AG08396 (cell line): ENCODE measurements at regions not wholly inside any gene's neighbourhood (a gene's known extent, or its start where the extent isn't known, plus 50 kb on each side); places are given as distances from the start of the nearest gene placed in this dataset.

ENCODE experiments used
- DNase-seq: peaks from one replicate; pipeline ENCODE4 v3.0.0; 2012; ENCODE audit warnings: low spot score, mixed read lengths

DNA sequence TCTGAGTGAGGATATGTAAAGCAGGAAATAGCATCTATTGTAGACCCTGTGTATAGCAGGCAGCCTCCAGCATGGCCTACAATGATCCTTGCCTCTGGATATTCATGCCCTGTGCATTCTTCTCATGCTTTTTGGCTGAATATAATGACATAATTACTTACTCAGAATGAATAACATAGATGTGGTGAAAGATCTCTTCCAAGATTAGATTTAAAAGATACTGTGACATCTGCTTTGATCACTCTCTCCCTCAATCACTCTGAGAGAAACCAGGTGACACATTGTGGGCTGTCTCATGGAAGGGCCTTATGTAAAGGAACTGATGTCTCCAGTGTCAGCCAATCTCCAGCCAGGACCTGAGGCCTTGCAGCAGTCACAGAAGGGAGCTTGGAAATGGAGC is 376.7 kb downstream of the DNAH5 start:
- DNase-seq = peak; percentile 59

- DNase-seq = peak; percentile 38
Observed at GRCh38 chr5:13566871-13567339, 377.6 kb downstream of the DNAH5 start.

DNA sequence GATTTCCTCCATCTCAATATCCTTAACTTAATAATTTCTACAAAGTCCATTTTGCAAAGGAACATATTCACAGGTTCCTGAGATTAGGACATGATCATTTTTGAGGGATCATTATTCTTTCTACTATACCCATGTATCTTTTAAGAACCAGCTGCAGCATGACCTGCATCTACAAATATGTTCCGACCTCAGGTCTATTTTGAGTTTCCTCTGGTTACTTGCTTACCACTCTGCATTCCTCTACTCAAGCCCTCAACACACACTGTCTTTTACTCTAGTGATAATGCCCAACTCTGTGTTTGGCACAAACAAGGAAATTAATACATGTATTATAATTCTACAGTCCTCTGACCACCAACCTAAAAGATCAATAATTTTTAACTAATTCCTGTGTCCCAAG is 386.1 kb downstream of the DNAH5 start:
- DNase-seq = no peak

- peak; percentile 64 for DNase-seq
Observed at GRCh38 chr5:13553896-13554295, 390.6 kb downstream of the DNAH5 start.

DNA sequence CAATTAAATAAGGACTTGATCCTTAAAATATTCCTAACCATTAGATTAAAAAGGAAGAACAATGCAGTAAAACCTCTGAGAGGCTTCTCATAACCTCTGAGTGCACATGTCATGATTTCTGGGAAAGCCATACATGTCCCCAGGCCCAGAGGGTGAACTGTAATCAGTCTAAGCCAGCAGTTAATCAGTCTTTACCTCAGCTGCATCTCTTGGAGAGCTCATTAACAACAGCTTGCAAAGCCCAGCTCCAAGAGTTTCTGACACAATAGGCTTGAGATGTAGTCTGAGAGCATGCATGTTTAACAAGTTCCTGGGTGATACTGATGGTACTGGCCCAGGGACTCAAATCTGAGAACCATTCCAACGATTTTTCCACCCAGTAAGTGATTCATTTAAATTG is 392.1 kb downstream of the DNAH5 start:
- DNase-seq = no peak

DNA sequence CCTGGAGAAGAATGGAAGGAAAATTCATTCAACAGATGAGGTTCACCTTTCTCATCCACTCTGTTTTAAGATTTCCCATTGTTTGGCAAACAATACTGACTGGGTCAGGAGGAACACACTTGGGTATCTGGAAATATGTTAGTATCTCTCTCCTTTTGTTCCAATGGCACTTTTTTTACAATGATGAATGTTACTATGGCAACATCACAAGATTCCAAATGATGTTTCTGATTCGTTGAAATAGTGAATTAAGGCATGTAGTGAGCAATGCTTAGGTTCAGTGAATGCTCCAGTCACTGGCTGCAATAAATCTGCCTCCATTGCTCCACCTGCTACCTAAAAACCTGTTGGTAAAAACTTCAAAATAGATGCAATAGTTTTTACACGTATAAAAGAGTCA is 392.8 kb downstream of the DNAH5 start:
- DNase-seq = no peak

- no peak for DNase-seq
Observed at GRCh38 chr5:13540168-13540750, 404.2 kb downstream of the DNAH5 start.

- peak; percentile 52 for DNase-seq
Observed at GRCh38 chr5:13536933-13537332, 407.6 kb downstream of the DNAH5 start.

GRCh38 chr5:13533833-13534232 is 410.7 kb downstream of the DNAH5 start:
- no peak for DNase-seq

DNA sequence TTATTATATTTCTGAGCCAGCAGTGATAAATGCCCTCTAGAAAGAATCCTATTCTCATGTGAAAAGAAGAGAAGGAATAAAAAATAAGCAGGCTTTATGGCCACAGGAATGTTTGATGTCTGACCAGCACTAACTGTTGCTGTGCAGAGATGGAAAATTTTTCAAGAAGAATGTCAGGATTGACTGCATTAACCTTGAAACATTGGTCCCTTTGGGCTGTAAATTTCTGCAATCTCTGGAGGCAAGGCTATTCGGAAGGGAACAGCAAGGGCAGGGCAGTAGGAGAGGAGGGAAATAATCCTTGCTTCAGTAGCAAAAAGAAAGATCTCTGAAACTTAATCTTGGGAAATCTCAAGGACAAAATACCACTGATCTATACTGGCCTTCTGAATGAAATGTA is 415.2 kb downstream of the DNAH5 start:
- peak; percentile 7 for DNase-seq

DNA sequence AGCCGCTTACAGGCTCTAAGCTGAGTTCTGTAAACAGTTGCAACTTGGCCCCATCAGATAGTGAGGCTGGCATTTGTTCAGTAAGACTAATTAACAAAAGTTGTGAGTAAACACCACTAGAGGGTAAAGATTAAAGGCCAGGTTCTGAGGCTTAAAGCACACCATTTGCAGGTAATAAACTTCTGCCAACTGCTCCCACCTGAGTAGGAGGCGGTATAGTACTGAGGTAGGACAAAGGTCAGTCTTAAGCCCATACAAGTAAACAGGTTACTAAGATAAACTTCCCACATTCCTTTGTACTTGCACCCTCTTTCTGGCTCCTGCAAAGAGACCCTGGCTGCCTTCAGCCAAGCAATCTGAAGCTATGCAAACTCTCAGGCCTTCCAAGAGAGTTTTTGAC is 419.6 kb downstream of the DNAH5 start:
- DNase-seq = no peak

DNA sequence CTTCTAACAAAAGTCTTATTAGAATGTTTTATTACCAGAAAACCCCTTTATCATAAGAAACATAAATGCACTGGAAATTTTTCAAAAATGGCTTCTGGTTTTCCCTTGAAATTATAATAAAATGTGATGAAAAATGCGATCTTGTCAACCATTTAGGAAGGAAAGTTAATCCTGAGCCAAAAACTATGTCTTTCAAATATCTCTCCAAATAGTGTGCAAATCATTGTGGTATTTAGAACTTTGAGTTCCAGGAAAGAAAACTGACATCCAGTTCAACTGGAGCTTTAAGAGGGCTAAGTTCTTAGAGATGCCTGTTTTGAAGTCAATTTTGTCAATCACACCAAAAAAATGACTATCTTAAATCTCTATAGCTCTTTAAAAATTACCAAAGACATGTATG is 425.4 kb downstream of the DNAH5 start:
- DNase-seq = no peak

GRCh38 chr5:13516195-13516594 is 428.3 kb downstream of the DNAH5 start:
- DNase-seq = no peak

DNA sequence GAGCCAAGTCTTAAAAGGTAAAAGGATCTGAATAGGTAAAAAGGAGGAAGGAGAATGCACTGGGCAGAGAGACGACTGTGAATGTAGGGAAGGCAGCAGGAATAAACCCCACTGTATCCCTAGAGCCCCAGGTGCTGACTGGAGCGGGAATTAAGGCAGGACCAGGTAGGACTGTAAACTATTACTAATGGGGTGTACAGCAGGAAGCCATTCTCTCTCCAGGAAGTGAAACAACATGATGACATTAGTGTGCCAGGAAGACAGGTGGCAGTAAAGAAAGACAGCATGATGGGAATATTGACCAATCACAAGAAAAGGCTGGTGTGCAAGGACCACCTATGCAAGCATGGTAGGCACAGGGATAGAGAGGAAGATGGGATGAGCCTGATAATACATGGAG is 433.0 kb downstream of the DNAH5 start:
- no peak for DNase-seq

GRCh38 chr5:13510616-13511015 is 433.9 kb downstream of the DNAH5 start:
- DNase-seq = no peak

GRCh38 chr5:13508559-13508958 is 435.9 kb downstream of the DNAH5 start:
- no peak for DNase-seq

DNA sequence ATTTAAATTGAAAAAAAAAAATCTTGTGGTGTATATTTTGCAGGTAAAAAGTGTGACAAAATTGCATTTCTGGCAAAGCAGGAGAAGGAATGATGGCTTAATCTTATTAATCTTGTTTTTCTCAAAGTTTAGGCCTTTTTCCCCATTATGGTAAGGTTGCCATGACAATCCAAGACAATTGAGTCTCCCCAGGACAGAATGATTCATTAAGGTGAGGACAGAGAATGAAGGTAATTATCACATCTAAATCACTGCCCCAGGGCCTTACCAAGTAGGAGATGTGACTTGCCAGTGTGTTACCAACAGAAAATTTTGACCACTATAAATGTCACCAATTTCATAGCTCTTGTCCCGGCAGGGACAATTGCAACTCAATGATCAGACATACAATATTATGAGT is 439.2 kb downstream of the DNAH5 start:
- DNase-seq = no peak

GRCh38 chr5:13503017-13503416 is 441.5 kb downstream of the DNAH5 start:
- no peak for DNase-seq

GRCh38 chr5:13501176-13501575 is 443.3 kb downstream of the DNAH5 start:
- no peak for DNase-seq

DNA sequence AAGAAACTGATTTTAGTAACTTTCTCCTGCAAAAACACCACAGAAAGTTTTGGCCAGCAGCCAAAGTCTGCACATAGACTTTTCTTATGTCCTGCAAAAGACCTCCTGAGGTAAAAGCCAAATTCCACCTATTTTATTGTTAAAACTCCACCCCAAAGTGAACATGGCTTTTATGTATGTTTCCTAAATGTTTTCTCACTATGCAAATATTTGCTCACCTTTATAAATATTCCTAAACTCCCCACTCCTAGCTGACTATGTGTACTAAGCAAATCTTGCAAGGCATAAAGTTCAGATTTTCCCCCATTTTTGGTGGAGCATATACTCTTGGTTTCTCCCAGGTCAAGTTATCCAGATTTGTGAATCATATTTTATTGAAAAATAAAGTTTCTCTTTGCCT is 446.2 kb downstream of the DNAH5 start:
- no peak for DNase-seq

- no peak for DNase-seq
Observed at GRCh38 chr5:13488254-13488931, 456.1 kb downstream of the DNAH5 start.

- DNase-seq = no peak
Observed at GRCh38 chr5:13480834-13481233, 463.7 kb downstream of the DNAH5 start.

DNA sequence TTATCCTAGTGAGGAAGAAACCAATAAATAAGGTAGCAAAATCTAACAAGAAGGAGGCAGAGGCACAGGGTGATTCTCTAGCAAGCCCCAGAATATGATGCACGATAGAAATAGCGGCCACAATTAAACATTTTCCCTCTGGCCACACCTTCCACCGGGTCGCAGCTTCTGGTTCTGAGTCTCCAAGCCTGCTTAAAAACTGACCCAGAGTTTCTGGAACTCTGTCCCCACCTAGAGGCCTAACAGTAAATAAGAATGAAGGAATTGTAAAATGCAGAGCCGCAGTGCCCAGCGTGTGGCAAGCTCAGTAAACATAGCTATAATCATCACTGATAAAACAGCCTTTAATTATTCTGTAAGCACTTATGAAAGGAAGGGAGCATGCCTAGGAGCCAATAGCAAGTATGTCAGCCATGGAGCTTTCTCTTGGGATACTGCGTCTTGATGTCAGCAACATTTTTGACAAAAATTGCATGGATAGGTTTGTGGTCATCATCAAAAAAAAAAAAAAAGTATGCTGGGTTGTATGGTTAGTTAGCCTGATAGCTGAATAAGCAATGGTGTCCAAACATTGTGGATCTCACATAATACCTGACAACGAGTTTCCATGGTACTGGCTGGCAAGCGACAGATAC is 465.5 kb downstream of the DNAH5 start:
- DNase-seq = peak; percentile 55
